Activated CD8-positive, alpha-beta memory T cell treated with anti-CD3 and anti-CD28 coated beads, Interleukin-2, amount 50 U/mL, for 1 hour (primary cell): ENCODE measurements at regions not wholly inside any gene's neighbourhood (a gene's known extent, or its start where the extent isn't known, plus 50 kb on each side); places are given as distances from the start of the nearest gene placed in this dataset.

Experiments used
- DNase-seq: peaks from one replicate; pipeline ENCODE4 v3.0.0-alpha.2; 2020; ENCODE audit errors: extremely low read depth

DNA sequence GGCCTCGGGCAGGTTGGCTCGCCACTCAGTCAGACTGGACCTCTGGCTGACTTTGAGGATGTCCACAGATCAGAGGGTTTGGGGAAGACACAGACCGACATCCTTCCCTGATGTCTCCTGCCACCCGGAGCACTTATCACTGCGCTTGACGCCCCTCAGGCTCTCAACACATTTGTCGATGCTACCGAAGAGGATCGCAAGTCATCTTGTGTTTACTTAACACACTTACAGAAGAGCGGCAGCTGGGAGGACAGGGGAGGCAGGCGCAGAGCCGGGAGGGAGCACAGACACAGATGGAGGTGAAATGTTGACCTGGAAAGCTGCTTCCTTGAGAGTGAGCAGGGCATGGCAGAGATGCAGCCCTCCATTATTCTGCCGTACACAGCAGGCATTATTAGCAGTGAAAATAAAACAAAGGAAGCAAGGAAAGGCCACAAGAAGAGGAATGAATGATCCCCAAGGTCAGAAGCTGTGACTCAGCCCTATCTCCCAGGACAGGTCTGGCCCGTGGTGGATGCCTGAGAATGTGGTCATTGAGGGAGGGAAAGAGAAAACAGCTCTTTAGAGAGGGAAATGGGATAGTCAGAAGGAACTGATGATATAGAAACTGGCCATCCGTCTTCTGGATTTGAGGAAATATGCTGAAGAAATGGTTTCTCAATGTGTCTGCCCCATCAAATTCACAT, 549.5 kb upstream of the ARGLU1 start:
- no peak for DNase-seq

DNA sequence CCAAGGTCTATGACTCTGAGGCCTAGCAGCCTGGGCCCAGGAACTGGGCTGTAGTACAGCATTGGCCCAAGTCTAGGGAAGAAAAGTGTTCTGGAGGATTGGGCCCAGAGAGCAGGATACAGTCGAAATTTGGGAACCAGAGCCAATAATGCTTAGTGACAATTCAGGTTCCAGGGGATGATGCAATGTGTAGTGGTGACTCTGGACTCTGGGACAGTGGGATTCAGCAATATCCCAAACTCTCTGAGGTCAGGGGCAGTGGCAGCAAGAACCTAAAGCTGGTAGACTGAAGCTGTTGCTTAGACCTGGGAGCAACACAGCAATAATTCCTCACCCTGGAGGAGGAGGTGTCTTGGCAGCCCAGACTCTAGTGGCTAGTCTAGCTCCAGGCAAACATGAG, 545.5 kb upstream of the ARGLU1 start:
- no peak for DNase-seq

DNA sequence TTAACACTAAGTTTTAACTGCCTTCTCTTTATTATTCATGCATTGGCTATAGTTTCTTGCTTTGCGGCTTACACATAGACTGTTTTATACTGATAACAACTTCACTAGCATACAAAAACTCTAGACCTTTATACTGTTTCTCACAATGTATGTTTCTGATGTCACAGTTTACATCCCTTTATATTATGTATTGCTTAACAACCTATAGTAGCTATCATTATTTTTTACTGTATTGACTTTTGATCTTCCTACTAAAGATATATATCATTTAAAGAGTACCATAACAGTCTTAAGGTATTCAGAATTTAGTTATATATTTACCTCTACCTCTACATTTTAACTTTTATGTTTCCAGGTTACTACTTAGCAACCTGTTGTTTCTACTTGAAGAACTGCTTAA, 543.3 kb upstream of the ARGLU1 start:
- no peak for DNase-seq

DNA sequence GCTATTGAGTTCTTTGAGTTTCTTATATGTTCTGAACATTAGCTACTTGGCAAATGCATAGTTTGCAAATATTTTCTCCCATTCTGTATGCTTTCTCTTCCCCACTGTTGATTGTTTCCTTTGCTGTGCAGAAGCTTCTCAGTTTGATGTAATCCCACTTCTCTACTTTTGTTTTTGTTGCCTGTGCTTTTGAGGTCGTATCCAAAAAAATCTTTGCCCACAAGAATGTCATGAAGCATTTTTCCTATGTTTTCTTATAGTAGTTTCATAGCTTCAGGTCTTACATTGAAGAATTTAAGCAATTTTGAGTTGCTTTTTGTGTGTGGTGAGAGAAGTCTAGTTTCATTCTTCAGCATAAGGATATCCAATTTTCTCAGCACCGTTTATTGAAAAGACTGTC, 536.7 kb upstream of the ARGLU1 start:
- no peak for DNase-seq

DNA sequence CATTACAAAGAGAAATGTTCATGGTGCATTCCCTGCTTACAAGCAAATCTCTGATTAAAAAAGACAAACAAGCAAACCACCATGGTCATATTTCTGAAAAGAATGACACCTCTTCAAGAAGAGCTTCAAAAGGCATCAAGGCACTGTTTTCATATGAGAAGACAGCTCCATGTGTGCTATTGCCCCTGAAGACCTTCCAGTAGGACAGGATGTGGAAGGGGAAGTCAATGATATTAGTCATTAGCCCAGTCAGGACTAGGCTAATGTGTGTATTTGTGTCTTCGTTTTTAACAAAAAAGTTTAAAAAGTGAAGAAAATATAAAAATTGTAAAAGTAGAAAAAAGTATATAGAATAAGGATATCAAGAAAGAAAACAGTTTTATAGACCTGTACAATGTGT, 534.7 kb upstream of the ARGLU1 start:
- DNase-seq: no peak

DNA sequence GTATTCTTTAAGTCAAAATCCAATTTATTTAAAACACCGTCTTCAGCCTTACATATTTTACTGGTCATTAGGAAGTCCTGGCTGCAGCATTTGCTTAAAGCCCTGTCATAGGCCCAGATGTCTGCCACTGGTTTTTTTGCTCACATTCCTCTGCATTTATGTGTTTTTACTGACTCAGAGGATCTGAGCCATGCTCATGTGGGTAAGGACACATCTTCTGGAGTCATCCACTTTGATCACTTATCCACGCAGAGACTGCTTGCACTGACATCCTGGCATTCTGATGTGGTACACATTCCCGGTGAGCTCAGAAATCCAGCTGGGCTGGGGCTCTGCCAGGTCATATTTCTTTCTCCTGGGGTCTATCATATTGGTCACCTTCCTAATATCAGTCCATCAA, 531.7 kb upstream of the ARGLU1 start:
- DNase-seq: no peak

DNA sequence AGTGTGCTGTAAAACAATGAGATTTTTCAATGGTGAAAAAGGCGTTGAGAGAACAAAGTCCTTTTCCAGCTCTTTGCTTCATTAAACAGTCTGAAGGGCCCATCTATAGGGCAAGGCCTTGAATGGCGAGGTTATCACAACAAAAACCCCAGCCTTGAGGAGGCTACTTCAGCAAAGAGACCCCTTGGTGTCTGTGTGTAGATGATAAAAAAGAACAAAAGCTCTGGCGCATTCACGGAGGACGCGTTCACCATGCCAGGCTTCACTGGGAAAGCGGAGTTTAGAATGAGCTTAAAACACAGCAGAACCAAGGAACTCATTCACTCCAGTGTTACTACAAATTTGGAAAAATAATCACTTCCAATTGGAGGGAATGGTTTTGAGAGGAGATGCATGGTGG, 530.0 kb upstream of the ARGLU1 start:
- no peak for DNase-seq

DNA sequence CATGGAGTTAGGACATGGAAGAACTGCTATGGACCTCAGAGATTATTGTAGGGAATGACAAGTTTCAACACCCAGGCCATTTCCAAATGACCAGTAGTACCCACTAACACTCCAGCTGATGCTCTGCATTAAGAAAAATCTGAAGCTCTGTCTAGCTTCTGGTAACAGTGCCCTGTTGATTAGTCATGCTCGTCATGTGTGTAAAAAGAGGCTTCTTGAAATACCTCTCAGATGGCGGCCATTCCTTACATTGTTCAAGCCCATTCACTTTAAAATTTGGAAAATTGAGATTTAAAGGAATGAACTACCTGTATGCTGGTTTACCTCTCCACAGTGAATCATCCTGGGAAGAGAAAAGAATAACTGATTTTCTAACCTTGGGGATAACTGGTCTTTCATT, 527.9 kb upstream of the ARGLU1 start:
- no peak for DNase-seq

DNA sequence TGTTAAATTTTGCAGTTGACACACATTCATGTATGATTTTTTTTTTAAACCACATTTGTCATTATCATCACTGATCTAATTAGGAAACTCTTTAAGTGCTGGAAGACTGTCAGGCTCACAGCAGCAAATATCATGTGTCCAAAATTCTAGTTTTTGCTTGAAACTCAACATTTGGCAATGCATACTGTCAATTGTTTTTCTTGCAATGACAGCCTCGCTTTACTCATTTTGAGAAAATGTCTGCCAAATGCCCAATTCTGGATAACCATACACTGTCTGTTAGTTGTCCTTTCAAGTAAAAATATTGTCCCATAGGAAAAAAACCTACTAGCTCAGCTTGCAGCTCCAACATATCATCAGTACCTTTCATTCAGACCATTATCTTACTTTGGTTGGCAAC, 523.9 kb upstream of the ARGLU1 start:
- no peak for DNase-seq

DNA sequence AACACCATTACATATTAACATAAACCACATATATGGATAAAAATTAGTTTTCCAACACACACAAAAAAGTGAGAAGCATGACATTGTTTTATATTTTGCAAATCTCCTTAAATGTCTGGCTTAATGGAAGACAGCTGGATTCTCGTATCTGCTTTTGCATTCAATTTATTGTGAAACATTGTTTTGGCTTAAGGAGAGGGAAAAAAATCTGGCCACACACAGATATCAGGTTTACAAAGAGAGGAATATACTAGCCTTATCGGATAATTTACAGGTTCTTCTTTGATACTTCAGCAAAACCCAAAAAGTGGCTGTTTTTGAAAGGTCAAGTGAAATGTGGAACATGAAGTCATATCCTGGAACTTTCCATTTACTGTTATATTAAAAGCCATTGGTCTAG, 523.5 kb upstream of the ARGLU1 start:
- no peak for DNase-seq

DNA sequence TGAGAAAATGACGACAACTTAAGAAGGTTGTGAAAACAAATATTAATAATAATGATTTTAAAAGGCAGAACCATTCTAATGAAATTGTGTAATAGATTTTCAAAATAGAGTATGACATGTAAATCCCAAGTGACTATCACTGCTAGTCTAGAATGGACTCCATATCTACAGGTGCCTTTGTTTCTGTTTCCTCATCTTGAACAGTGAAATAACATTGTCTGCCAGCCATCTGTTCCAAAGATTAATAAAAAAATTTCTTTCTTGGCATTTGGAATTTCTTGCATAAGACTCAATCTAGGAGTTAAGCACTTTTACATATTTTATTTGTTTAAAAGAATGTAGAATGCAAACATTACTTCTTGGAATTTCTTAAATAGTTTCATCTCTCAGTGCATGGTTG, 520.1 kb upstream of the ARGLU1 start:
- DNase-seq: no peak

DNA sequence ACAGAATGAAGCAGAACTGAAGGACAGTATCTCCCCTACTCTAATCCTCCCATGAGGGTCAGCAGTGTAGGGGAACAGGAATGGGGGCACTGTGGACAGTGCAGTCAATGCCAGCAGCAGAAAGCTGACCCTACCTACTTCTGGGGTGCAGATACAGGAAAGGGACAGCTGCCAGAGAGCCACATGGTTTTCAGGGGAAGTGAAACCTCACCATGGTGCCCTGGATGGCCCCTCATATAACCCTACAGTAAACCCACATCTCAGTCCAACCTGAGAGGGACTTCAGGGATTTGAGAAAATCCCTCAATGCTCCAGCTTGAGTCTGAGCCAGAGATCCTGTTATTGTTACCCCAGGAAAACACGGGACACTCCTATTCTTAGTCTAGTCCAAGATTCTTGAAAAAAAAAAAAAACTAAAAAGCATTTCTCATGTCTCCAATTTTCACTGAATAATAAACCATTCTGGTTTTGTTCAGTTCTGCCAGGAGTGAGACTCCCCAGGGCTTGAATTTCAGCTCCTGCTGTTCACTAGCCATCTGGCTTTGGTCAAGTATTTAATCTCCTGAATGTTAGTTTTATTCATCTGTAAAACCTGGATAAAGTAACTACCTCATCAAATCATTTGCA, 511.6 kb upstream of the ARGLU1 start:
- DNase-seq: no peak

DNA sequence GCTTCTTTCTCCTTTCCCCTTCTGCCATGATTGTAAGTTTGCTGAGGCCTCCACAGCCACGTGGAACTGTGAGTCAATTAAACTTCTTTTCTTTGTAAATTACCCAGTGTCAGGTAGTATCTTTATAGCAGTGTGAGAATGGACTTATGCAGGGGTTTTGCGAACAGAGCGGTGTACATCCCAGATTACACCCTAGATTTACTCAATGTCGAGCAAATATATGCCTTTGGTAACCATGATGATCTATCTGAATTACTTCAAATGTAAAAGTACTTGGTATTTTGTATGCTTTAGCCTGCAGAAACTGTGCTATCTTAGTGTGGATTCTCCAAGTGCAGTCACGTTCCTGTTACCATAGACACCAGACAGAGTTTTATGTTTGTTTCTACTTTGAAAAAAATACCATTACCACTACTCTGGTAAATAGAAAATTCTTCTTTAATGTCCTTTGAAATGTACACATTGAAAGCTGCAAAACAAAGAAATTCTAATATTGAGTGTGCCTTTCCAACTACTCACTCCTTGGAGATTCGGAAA, 510.4 kb upstream of the ARGLU1 start:
- no peak for DNase-seq

DNA sequence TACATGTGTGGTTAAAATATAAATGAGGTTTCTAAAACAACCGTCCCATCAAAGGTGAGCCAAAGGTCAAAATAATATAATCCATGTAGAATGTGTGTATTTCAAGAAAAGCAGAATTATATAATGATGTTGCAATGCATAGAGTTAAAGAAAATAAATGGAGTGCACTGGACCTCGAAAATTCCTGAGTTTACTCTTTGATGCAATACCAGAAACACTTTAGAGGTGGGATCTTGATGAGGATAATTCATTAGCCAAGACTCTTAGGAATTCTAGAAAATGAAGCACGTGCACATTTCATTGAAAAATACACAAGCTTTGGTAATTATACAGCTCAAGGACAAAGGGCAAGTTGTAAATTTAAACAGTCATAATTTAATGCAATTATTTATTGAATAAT, 508.9 kb upstream of the ARGLU1 start:
- no peak for DNase-seq

DNA sequence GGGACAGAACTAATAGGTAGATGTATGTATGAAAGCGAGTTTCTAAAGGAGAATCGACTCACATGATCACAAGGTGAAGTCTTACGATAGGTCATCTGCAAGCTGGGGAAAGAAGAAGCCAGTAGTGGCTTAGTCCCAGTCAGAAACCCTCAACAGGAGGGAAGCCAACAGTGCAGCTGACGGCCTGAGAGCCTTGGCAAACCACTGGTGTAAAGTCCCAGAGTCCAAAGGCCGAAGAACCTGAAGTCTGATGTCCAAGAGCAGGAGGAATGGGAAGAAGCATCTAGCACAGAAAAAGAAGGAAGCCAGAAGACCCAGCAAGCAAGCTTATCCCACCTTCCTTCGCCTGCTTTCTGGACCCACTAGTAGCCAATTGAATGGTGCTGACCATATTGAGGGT, 507.6 kb upstream of the ARGLU1 start:
- no peak for DNase-seq

DNA sequence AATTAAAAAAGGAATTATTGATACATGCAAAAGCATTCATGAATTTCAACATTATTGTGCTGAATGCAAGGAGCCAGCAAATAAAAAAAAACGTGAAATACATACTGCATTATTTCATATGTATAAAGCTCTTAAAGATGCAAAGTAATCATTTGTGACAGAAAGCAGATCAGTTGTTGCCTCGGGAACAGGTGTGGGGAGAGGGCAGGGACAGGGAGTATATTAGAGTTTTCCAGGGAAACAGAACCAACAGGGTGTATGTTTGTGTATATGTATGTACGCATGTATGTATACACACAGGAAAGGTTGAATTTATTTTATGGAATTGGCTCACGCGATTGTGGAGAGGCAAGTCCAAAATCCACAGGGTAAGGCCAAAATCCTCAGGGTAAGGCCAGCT, 502.9 kb upstream of the ARGLU1 start:
- no peak for DNase-seq

DNA sequence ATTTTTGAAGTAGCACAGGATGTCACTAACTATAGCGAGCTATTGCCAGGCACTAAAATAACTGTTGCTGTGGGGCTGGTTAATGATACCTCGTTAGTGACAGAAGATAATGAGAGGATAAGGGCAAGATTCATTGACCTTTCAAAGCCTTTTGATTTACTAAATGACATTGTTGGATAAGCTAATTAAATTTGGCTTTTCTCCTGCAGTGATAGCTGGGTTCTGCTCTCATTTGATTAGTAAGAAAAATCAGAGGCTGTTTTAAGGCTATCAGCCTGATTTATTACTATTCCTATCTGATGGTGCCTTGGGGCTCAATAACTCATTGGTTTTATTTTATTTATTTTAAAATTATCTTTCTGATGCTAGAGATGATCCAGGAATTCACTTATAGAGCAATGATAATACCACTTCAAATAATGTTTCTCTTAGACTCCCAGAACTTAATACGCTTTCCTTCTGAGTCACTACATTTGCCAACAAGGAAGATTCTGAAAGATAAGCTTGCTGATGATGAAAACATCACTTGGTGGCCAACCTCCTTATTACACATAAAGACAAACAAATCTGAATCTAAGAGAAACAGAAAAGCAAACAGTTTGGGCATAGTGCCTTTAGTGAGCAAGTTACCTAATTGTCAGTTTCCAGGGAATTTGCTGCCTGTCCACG, 501.3 kb upstream of the ARGLU1 start:
- no peak for DNase-seq

DNA sequence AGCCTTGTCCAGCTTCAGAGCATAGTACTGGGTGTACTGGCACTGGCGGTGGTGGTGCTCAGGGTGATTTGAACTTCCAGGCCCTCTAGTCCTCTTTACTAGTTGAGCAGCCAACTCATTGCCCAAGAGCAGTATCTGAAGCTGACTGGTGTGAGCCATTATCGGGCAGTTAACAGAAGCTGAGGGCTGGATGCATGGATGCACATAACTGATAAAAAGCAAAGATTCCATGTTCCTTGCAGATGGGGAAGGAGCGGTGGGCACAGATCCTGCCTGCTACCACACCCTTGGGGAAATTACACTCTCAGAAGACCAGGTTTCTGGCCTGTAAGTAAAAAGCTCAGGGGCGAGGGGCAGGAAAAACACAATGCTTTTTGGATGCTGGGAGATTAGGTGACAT, 499.4 kb upstream of the ARGLU1 start:
- DNase-seq: no peak

DNA sequence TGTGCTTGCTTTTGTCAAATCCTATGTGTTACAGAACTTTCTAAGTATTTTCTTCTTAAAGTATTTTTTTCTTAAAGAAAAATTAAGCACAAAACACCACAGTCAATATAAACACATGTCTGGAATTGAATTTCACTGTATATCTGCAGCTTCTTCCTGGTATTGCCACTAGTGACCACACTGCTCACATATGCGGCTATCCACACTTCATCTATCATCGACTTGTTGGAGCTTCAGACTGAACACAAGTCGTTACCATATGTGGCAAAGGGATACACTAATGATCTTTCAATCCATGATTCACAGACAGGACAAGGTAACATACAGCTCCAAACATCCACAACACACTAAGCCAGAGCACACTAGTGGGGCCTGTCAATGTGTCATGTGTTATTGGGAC, 498.4 kb upstream of the ARGLU1 start:
- no peak for DNase-seq

DNA sequence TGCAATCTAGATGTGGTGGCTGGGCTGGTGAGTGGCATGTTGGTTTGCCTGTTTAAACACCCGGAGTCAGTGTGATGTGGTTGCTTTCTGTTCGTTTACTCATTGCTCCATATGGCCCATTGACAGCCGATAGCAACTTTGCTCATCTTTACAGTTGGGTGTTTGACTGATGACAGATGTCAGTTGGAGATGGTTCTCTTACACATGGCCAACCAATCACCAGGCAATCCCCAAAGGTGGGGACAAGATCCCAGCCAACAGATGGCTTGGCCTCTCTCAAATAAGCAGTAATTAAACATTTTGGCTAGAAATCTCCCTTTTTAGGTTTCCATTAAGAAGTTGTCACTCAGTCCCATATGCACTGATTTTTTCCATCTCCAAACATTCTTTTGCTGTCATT, 497.1 kb upstream of the ARGLU1 start:
- no peak for DNase-seq

DNA sequence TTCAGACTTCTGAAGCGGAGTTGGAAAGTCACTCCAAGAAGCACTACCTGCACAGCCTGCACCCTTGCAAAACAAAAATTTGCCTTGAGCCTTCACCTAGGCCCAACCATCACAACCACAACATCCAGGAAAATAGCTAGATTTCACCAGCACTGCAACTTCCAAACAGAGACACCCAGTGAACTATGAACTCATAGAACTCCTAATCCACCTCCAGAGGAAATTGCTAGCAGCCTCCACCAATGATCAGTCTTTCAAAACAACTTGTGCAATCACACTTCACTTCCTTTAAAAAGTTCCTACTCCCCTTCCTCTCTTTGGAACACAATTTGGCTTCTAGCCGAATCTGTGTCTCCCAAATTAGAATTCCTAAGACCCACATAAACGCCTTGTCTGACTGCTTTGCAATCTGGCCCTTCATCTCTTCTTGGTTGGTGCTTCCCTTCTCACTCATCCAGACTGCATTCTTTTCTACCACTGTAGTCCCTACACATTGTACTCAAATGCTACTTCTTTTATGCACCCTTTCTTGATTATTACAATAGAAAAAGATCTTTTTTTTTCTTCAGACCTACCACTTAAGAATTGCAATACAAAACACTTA, 489.2 kb upstream of the ARGLU1 start:
- no peak for DNase-seq

DNA sequence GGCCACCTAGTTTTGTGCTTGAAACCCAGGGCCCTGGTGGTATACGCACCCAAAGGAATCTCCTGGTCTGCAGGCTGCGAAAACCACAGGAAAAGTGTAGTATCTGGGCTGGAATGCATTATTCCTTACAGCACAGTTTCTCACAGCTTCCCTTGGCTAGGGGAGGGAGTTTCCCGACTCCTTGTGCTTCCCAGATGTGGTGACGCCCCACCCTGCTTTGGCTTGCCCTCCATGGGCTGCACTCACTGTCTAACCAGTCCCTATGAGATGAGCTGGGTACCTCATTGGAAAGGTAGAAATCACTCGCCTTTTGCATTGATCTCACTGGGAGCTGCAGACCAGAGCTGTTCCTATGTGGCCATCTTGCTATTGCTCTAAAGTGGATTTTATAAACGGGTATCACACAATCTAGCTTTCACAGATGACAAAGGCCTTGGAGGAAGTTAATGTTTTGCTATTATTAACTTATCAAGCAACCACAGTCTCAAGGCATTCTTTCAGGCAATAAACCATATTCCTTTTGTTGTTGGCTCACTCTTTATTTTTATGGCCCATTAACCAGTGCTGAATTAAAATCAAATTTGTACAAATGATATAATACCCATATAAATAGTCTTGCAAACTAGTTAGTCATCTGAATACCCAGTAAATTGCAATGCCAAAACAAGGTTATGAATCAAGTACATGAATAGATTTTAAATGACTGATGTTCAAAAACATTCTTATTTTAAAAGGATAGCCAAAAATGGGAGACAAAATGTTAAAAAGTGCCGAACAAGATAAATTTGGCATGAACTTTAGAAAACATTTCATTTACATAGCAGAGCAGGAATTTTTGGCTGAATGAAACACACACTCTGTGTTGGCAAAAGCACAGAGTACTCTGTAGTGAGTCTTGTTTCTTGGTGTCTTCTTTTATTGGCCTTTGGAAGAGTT, 475.4 kb upstream of the ARGLU1 start:
- no peak for DNase-seq
